ENCODE measurements at regions not wholly inside any gene's neighbourhood (a gene's known extent, or its start where the extent isn't known, plus 50 kb on each side); places are given as distances from the start of the nearest gene placed in this dataset.

DNA sequence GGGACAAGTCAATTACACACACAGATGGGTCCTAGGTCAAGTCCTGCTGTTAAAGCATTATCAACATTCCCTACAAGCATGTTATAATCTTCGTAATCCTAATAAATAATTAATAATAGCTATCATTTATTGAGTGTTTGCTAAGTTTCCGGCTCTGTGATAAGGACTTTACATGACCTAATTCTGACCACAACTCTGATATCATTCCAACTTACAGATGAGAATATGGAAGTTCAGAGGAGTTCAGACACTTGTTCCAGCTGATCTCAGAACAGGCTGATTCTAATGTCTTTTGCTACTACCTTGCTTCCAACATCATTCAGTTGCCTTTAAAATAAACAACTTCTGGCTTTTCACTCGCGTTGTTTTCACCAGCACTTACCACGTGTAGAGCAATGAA, 770.1 kb upstream of the CXADR start:
- TF ChIP-seq POLR2AphosphoS5 (IDR thresholded peaks at IDR 0.05; ENCODE audit: low read depth, low read length) (no peak), POU2F2 (IDR thresholded peaks at IDR 0.05; ENCODE audit: low read depth, low read length) (no peak), POLR2A (IDR thresholded peaks at IDR 0.05; ENCODE audit: low read depth, low read length) (no peak), TAF1 (IDR thresholded peaks at IDR 0.05; ENCODE audit: low read depth, low read length) (no peak), PAX5 (IDR thresholded peaks at IDR 0.05; ENCODE audit: insufficient read depth, low read length, severe bottlenecking) (no peak)
